ENCODE measurements at regions not wholly inside any gene's neighbourhood (a gene's known extent, or its start where the extent isn't known, plus 50 kb on each side); places are given as distances from the start of the nearest gene placed in this dataset.

- TF ChIP-seq CTCF (conservative IDR thresholded peaks at IDR 0.05; ENCODE audit: low read depth, low read length) (no peak), EZH2 (IDR thresholded peaks at IDR 0.05; ENCODE audit: low read length, unreplicated experiment) (no peak)
These were observed 237.9 kb downstream of the TMEM38B start for GRCh38 chr9:105932276-105932675.
